HEK293 (cell line): ENCODE measurements at regions not wholly inside any gene's neighbourhood (a gene's known extent, or its start where the extent isn't known, plus 50 kb on each side); places are given as distances from the start of the nearest gene placed in this dataset.

Experiments
- HOXA7 ChIP-seq: sonication (generic); formaldehyde crosslinking; IDR thresholded peaks from 2 replicates; pipeline ENCODE4 v1.8.1; 2022; ENCODE audit warnings: missing genetic modification reagents, borderline replicate concordance
- IKZF3 ChIP-seq: fragments of 450-650 bp; IDR thresholded peaks from 2 replicates; pipeline ENCODE4 v1.5.0; 2018; ENCODE audit warnings: missing biosample characterization, mild to moderate bottlenecking, missing genetic modification characterization, moderate library complexity
- YY1 ChIP-seq: fragments of 450-650 bp; formaldehyde crosslinking; IDR thresholded peaks from 2 replicates; pipeline ENCODE4 v1.5.1; 2018; ENCODE audit warnings: missing biosample characterization, missing genetic modification characterization
- ZBTB21 ChIP-seq: fragments of 450-650 bp; formaldehyde crosslinking; IDR thresholded peaks from 2 replicates; pipeline ENCODE4 v1.5.1; 2017; ENCODE audit warnings: missing biosample characterization, missing genetic modification characterization
- ZFP41 ChIP-seq: fragments of 450-650 bp; formaldehyde crosslinking; IDR thresholded peaks from 2 replicates; pipeline ENCODE4 v1.5.1; 2016; ENCODE audit warnings: missing biosample characterization, missing genetic modification characterization, borderline replicate concordance
- ZNF112 ChIP-seq: fragments of 450-650 bp; formaldehyde crosslinking; IDR thresholded peaks from 2 replicates; pipeline ENCODE4 v1.5.0; 2017; ENCODE audit warnings: missing biosample characterization, missing genetic modification characterization
- ZNF138 ChIP-seq: fragments of 450-650 bp; formaldehyde crosslinking; IDR thresholded peaks from 2 replicates; pipeline ENCODE4 v1.5.1; 2016; ENCODE audit warnings: missing biosample characterization, missing genetic modification characterization, borderline replicate concordance
- ZNF174 ChIP-seq: fragments of 450-650 bp; formaldehyde crosslinking; IDR thresholded peaks from 2 replicates; pipeline ENCODE4 v1.5.0; 2017; ENCODE audit warnings: missing biosample characterization, mild to moderate bottlenecking, missing genetic modification characterization
- ZNF274 ChIP-seq, 2 experiments: fragments of 200-500 bp in 1 of 2; fragments of 450-650 bp in 1 of 2; sonication (Bioruptor generic) in 1 of 2; formaldehyde crosslinking in 1 of 2; IDR thresholded peaks; 2 replicates each; pipeline versions ENCODE4 v1.5.1 to v1.6.1; 2014 to 2016; ENCODE audit warnings: borderline replicate concordance in 1 of 2, inconsistent platforms in 1 of 2, low read length in 1 of 2, missing biosample characterization in 1 of 2, missing genetic modification characterization in 1 of 2
- ZNF561 ChIP-seq: fragments of 450-650 bp; IDR thresholded peaks from 2 replicates; pipeline ENCODE4 v1.5.1; 2018; ENCODE audit warnings: missing biosample characterization, missing genetic modification characterization, borderline replicate concordance
- ZNF76 ChIP-seq: fragments of 450-650 bp; formaldehyde crosslinking; IDR thresholded peaks from 2 replicates; pipeline ENCODE4; 2016; ENCODE audit warnings: low read depth, missing biosample characterization, missing genetic modification characterization, borderline replicate concordance
- TF ChIP-seq, protein P1 (sequence below): fragments of 450-650 bp; formaldehyde crosslinking; IDR thresholded peaks from 2 replicates; pipeline ENCODE4 v1.5.1; 2016; ENCODE audit warnings: missing biosample characterization, missing genetic modification characterization
- TF ChIP-seq, protein P2 (sequence below): fragments of 450-650 bp; formaldehyde crosslinking; IDR thresholded peaks from 2 replicates; pipeline ENCODE4 v1.5.1; 2016; ENCODE audit warnings: missing biosample characterization, missing genetic modification characterization

DNA sequence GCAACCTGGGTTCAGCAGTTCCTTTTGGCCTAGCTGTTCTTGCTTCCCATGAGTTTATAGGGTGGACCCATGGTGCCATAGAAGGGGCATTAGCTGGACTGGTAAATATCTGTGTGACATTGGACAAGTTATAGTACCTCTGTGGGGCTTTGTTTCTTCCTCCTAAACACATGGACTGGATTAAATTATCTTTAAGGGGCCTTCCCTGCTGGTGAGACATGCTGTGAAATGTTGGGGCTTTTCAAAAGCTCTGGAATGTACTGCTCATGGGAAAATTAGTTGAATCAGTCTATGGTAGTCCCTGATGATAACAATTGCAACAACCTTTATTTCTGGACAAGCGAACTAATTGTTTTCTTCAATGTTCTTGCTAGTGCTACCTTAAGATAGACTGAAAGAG, 276.2 kb downstream of the BLID start:
- TF ChIP-seq, protein P1, sequence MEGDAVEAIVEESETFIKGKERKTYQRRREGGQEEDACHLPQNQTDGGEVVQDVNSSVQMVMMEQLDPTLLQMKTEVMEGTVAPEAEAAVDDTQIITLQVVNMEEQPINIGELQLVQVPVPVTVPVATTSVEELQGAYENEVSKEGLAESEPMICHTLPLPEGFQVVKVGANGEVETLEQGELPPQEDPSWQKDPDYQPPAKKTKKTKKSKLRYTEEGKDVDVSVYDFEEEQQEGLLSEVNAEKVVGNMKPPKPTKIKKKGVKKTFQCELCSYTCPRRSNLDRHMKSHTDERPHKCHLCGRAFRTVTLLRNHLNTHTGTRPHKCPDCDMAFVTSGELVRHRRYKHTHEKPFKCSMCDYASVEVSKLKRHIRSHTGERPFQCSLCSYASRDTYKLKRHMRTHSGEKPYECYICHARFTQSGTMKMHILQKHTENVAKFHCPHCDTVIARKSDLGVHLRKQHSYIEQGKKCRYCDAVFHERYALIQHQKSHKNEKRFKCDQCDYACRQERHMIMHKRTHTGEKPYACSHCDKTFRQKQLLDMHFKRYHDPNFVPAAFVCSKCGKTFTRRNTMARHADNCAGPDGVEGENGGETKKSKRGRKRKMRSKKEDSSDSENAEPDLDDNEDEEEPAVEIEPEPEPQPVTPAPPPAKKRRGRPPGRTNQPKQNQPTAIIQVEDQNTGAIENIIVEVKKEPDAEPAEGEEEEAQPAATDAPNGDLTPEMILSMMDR (tag by site-specific recombination), result no peak
- TF ChIP-seq ZNF112 (no peak), ZNF274 (IDR thresholded peaks at IDR 0.05; ENCODE audit: low read length) (no peak), ZNF274 (tag by site-specific recombination; IDR thresholded peaks at IDR 0.05; ENCODE audit: borderline replicate concordance) (no peak), ZNF561 (tag by site-specific recombination) (no peak), ZNF174 (no peak), ZNF138 (tag by site-specific recombination) (no peak), ZNF76 (tag by site-specific recombination) (no peak), HOXA7 (CRISPR knock-in tag) (no peak), IKZF3 (tag by site-specific recombination) (no peak), YY1 (no peak), ZBTB21 (tag by site-specific recombination) (no peak), ZFP41 (tag by site-specific recombination) (no peak)
- TF ChIP-seq, protein P2, sequence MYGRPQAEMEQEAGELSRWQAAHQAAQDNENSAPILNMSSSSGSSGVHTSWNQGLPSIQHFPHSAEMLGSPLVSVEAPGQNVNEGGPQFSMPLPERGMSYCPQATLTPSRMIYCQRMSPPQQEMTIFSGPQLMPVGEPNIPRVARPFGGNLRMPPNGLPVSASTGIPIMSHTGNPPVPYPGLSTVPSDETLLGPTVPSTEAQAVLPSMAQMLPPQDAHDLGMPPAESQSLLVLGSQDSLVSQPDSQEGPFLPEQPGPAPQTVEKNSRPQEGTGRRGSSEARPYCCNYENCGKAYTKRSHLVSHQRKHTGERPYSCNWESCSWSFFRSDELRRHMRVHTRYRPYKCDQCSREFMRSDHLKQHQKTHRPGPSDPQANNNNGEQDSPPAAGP, result no peak
